Erythroblast (primary cell): ENCODE measurements at regions not wholly inside any gene's neighbourhood (a gene's known extent, or its start where the extent isn't known, plus 50 kb on each side); places are given as distances from the start of the nearest gene placed in this dataset.

Source experiments
- GATA1 ChIP-seq: IDR thresholded peaks from 2 replicates; pipeline ENCODE4 v1.6.1; 2011; ENCODE audit warnings: low read depth, mild to moderate bottlenecking, control low read depth, low read length, moderate library complexity
- POLR2A ChIP-seq: IDR thresholded peaks from 2 replicates; pipeline ENCODE4 v1.6.1; 2011; ENCODE audit warnings: mild to moderate bottlenecking, low read length

DNA sequence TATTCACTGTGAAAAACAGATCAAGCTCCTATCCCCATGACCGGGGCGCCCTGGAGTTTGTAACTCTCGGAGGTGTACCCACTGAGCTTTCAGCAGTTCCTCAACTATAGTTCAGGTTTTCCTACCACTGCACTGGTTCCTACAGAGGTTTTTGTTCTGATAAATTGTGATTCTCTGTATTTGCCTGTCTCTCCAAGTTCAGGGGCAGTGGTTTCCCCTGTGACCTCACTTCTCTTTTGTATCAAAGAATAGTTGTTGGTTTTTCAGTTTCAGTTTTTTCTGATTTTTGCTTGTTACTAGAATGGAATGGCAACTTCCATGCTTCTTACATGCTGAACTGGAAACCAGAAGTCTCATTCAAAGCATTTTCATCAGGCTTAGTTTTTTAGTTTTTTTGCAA is 56.8 kb upstream of the PLS3 start:
- no peak for TF ChIP-seq POLR2A
- TF ChIP-seq GATA1: no peak
